Thyroid gland (tissue), 4 donors: ENCODE measurements at regions not wholly inside any gene's neighbourhood (a gene's known extent, or its start where the extent isn't known, plus 50 kb on each side); places are given as distances from the start of the nearest gene placed in this dataset.

Experiments used
- DNase-seq, 2 donors: peaks; one replicate each; pipeline ENCODE4 v3.0.0-alpha.2; 2019
- H3K27ac ChIP-seq, 3 donors: fragments of 200-600 bp; sonication (generic); 1 replicate in 2 of 3; 2 replicates in 1 of 3; pipeline ENCODE4 v1.5.1; 2016 to 2019; ENCODE audit warnings: mild to moderate bottlenecking in 1 of 3, moderate library complexity in 1 of 3
- H3K27me3 ChIP-seq: fragments of 200-600 bp; sonication (generic); one replicate; pipeline ENCODE4 v1.5.1; 2019
- H3K36me3 ChIP-seq, 2 donors: fragments of 200-600 bp; sonication (generic); one replicate each; pipeline ENCODE4 v1.5.1; 2016 to 2019
- H3K4me1 ChIP-seq, 2 donors: fragments of 200-600 bp; sonication (generic); one replicate each; pipeline ENCODE4 v1.5.1; 2017 to 2019
- H3K4me3 ChIP-seq, 3 donors: fragments of 200-600 bp; sonication (generic); replicated peaks in 1 of 3; 1 replicate in 2 of 3; 2 replicates in 1 of 3; pipeline ENCODE4 v1.5.1; 2016; ENCODE audit warnings: mild to moderate bottlenecking in 1 of 3
- H3K9me3 ChIP-seq: fragments of 200-600 bp; sonication (generic); one replicate; pipeline ENCODE4 v1.5.1; 2017
- POLR2A ChIP-seq, 2 donors: fragments of 450-650 bp; IDR thresholded peaks; one replicate each; pipeline ENCODE4 v1.6.1; 2017; ENCODE audit warnings: antibody characterized with exemption in 2 of 2, mild to moderate bottlenecking in 2 of 2, moderate library complexity in 1 of 2
- whole genome bisulfite sequencing, 2 donors: methylation state at CpG; one replicate each; pipeline ENCODE4 v1.1.5; 2017; 5-methylcytosine and 5-hydroxymethylcytosine counted together
- intact Hi-C: fragments of 100-400 bp; cut with DNase I; formaldehyde crosslinking; loops from one replicate; pipeline ENCODE4 v1.15.1; 2023
- TF ChIP-seq, protein P1 (sequence below), 6 experiments: fragments of 200-600 bp in 3 of 6; fragments of 450-650 bp in 3 of 6; sonication (generic) in 3 of 6; IDR thresholded peaks; one replicate each; pipeline ENCODE4 v1.5.1; 2016 to 2019; ENCODE audit warnings: antibody characterized with exemption in 6 of 6, mild to moderate bottlenecking in 2 of 6, inconsistent platforms in 1 of 6, moderate library complexity in 1 of 6

DNA sequence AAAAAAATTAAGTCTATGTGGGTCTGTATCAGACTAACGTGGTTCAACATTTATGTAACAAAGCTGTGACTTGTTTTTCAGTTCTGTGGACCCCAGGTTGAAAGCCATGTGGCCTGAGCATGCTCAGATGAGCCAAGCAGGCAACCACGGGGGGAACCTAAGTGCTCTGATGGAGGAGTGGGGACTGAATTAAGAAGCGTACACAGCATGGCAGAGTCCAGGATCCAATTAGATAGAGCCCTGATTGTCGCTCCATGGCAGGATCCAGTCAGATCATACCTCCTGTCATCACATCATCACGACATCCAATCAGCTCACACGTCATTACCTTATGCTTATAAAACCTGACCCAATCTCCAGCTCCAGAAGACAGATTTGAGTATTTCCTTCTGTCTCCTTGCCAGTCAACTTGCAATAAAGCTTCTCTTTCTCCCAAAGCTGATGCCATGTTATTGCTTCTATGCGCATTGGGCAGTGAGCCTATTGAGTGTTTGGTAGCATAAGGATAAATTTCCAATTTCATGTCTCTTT, 1013.1 kb upstream of the TMEM132C start:
- no peak overlapping the region for H3K27ac ChIP-seq
- 83 to 87% methylated on average over 7 of the region's 7 CpGs for WGBS, 2 donors
- no peaks in the 10 kb centered on the region for H3K36me3 ChIP-seq
- H3K4me1 ChIP-seq: no peaks in the 10 kb centered on the region
- no peaks in the 10 kb centered on the region for H3K9me3 ChIP-seq
- TF ChIP-seq POLR2A (IDR thresholded peaks at IDR 0.05): no peak
- TF ChIP-seq, protein P1, sequence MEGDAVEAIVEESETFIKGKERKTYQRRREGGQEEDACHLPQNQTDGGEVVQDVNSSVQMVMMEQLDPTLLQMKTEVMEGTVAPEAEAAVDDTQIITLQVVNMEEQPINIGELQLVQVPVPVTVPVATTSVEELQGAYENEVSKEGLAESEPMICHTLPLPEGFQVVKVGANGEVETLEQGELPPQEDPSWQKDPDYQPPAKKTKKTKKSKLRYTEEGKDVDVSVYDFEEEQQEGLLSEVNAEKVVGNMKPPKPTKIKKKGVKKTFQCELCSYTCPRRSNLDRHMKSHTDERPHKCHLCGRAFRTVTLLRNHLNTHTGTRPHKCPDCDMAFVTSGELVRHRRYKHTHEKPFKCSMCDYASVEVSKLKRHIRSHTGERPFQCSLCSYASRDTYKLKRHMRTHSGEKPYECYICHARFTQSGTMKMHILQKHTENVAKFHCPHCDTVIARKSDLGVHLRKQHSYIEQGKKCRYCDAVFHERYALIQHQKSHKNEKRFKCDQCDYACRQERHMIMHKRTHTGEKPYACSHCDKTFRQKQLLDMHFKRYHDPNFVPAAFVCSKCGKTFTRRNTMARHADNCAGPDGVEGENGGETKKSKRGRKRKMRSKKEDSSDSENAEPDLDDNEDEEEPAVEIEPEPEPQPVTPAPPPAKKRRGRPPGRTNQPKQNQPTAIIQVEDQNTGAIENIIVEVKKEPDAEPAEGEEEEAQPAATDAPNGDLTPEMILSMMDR (IDR thresholded peaks at IDR 0.05): no peak
- intact Hi-C loops: no loop called here
- no peak overlapping the region for H3K4me3 ChIP-seq
- no peaks in the 10 kb centered on the region for H3K27me3 ChIP-seq
- no peak for DNase-seq

DNA sequence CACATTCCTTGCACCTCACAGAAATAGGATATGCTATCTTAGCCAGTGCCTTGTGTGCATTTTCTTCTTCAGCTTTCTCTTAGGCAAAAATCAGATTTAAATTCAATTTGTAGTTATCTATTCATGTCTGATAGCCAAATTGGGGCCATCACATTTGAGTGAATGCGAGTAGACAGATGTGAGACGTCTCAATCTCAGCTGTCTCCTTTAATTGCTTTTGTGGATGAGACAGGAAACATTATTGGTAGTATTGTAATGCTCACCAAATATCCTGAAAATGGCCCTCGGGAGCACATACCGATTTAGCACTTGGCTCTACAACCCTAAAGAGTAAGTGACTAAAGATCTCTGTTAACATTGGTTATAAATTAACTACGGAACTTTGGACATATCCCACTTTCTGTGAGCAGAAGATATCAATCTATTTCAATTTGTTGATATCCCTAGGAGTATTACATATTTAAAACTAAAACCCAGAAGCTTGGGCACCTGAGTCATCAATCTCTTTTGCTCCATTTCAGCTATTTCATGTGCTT, 1012.5 kb upstream of the TMEM132C start:
- no peak for TF ChIP-seq POLR2A (IDR thresholded peaks at IDR 0.05)
- TF ChIP-seq, protein P1 (IDR thresholded peaks at IDR 0.05): no peak
- Histone ChIP-seq H3K27ac (no peak overlapping the region), H3K4me1 (no peaks in the 10 kb centered on the region), H3K9me3 (no peaks in the 10 kb centered on the region), H3K27me3 (no peaks in the 10 kb centered on the region), H3K4me3 (no peak overlapping the region), H3K36me3 (no peaks in the 10 kb centered on the region)
- DNase-seq: no peak
- intact Hi-C loops: no loop called here
- WGBS, 2 donors: 71 to 76% methylated on average over 5 of the region's 5 CpGs

DNA sequence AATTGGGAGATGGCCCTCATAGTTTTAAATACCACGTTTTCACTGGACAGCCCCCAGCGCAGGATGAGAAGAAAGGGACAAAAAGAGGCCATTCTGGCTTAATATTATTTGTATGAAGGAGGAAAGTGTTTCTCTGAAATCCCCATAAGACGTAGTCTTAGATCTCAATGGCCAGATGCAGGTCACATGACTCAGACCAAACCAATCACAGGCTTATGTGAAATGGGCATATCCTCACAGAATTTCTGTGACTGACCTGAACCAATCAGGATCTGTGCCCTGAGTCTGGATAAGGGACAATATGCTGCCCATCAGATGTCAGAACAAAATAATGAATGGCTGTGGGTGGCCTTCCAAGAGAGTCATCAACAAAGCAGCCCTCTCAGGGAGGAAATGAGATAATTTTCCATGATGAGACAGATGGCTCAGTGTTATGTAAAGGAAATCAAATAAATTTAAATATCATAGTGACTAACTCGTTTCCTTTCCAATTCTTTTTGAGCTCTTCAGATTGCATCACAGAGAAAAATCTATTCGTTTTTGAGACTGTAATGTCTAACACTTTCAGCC, 1009.5 kb upstream of the TMEM132C start:
- DNase-seq: no peak
- H3K9me3 ChIP-seq: no peaks in the 10 kb centered on the region
- H3K4me1 ChIP-seq: no peaks in the 10 kb centered on the region
- H3K4me3 ChIP-seq: no peak overlapping the region
- no peaks in the 10 kb centered on the region for H3K36me3 ChIP-seq
- no peaks in the 10 kb centered on the region for H3K27me3 ChIP-seq
- WGBS, 2 donors: 71 to 72% methylated on average over 5 of the region's 5 CpGs
- intact Hi-C loops: no loop called here
- TF ChIP-seq POLR2A (IDR thresholded peaks at IDR 0.05): no peak
- TF ChIP-seq, protein P1 (IDR thresholded peaks at IDR 0.05): no peak
- H3K27ac ChIP-seq: no peak overlapping the region

DNA sequence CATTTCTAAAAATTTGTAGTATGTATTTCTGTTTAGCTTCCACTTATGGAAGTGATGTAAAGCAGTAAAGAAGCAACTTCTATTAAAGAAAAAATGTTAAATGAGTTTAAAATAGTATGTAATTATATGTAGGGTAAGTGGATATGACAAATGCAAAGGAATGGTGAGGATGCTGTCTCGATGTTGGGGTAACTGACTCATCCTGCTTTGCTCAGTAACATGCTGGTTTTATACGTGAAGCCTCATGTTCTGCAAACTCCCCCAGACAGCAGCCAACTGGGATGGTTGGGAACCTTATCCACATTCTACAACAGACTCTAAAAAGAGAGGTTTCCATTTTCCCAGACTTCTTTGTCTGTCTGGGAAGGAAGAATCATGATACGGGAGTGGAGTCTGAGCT, 1006.4 kb upstream of the TMEM132C start:
- Histone ChIP-seq H3K9me3 (no peaks in the 10 kb centered on the region), H3K27ac (no peak overlapping the region), H3K4me3 (no peak overlapping the region), H3K27me3 (no peaks in the 10 kb centered on the region), H3K4me1 (no peaks in the 10 kb centered on the region), H3K36me3 (no peaks in the 10 kb centered on the region)
- 84 to 86% methylated on average over 3 of the region's 3 CpGs for WGBS, 2 donors
- intact Hi-C loops: no loop called here
- no peak for DNase-seq
- no peak for TF ChIP-seq POLR2A (IDR thresholded peaks at IDR 0.05)
- TF ChIP-seq, protein P1 (IDR thresholded peaks at IDR 0.05): no peak

DNA sequence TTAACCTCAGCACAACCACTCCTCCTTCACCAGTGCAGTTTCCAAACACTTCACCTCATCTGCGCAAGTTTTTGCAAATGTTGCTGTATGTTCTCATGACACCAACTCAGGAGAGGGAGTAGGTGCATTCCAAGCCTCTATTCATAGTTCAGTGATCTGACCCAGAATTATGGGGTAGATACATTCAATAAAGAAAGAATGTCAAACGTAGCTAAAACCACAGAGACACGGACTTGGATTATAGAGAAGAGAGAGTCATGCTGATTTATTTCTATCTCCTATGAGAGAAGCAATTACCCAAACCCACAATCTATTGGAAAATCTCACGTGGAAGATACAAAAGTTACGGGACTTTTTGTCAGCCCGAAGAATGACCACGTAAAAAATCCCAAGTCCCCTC, 1006.0 kb upstream of the TMEM132C start:
- Histone ChIP-seq H3K36me3 (no peaks in the 10 kb centered on the region), H3K9me3 (no peaks in the 10 kb centered on the region), H3K27ac (no peak overlapping the region), H3K4me1 (no peaks in the 10 kb centered on the region), H3K4me3 (no peak overlapping the region), H3K27me3 (no peaks in the 10 kb centered on the region)
- TF ChIP-seq POLR2A (IDR thresholded peaks at IDR 0.05): no peak
- TF ChIP-seq, protein P1 (IDR thresholded peaks at IDR 0.05): no peak
- WGBS, 2 donors: 83 to 90% methylated on average over 7 of the region's 7 CpGs
- DNase-seq: no peak
- intact Hi-C loops: no loop called here
